Cardiac fibroblast (primary cell): ENCODE measurements at regions not wholly inside any gene's neighbourhood (a gene's known extent, or its start where the extent isn't known, plus 50 kb on each side); places are given as distances from the start of the nearest gene placed in this dataset.

Source experiments
- DNase-seq, 2 donors: peaks; one replicate each; pipeline versions ENCODE4 v3.0.0 to v3.0.0-alpha.2; 2010; ENCODE audit warnings: low read depth in 2 of 2
- H3K4me3 ChIP-seq, 2 donors: replicated peaks in 1 of 2; 1 replicate in 1 of 2; 2 replicates in 1 of 2; pipeline ENCODE4 v1.5.1; 2011; ENCODE audit warnings: low read depth in 2 of 2, low read length in 2 of 2, mild to moderate bottlenecking in 2 of 2, moderate library complexity in 1 of 2
- TF ChIP-seq, protein P1 (sequence below): IDR thresholded peaks from one replicate; pipeline ENCODE4 v1.5.1; 2011; ENCODE audit warnings: low read depth, mild to moderate bottlenecking, low read length, inconsistent platforms

DNA sequence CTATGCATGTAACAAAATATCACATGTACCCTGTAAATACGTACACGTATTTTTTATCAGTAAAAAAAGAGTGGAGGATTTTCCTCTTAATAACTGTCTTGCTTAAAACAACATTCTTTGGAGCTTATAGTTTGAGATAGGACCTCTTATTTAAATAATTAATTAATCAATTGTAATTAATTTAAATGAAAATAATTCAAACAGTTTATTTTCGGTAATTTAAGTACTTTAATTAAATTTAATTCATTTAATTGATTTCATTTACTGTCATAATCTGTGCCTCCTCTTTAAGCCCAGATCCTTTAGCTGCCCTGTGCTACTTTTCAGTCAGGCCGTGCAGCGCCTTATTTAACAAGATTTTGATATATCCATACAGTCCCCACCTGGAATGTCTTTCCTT, 427.0 kb downstream of the HLX start:
- no peak overlapping the region for H3K4me3 ChIP-seq
- TF ChIP-seq, protein P1, sequence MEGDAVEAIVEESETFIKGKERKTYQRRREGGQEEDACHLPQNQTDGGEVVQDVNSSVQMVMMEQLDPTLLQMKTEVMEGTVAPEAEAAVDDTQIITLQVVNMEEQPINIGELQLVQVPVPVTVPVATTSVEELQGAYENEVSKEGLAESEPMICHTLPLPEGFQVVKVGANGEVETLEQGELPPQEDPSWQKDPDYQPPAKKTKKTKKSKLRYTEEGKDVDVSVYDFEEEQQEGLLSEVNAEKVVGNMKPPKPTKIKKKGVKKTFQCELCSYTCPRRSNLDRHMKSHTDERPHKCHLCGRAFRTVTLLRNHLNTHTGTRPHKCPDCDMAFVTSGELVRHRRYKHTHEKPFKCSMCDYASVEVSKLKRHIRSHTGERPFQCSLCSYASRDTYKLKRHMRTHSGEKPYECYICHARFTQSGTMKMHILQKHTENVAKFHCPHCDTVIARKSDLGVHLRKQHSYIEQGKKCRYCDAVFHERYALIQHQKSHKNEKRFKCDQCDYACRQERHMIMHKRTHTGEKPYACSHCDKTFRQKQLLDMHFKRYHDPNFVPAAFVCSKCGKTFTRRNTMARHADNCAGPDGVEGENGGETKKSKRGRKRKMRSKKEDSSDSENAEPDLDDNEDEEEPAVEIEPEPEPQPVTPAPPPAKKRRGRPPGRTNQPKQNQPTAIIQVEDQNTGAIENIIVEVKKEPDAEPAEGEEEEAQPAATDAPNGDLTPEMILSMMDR: no peak

DNA sequence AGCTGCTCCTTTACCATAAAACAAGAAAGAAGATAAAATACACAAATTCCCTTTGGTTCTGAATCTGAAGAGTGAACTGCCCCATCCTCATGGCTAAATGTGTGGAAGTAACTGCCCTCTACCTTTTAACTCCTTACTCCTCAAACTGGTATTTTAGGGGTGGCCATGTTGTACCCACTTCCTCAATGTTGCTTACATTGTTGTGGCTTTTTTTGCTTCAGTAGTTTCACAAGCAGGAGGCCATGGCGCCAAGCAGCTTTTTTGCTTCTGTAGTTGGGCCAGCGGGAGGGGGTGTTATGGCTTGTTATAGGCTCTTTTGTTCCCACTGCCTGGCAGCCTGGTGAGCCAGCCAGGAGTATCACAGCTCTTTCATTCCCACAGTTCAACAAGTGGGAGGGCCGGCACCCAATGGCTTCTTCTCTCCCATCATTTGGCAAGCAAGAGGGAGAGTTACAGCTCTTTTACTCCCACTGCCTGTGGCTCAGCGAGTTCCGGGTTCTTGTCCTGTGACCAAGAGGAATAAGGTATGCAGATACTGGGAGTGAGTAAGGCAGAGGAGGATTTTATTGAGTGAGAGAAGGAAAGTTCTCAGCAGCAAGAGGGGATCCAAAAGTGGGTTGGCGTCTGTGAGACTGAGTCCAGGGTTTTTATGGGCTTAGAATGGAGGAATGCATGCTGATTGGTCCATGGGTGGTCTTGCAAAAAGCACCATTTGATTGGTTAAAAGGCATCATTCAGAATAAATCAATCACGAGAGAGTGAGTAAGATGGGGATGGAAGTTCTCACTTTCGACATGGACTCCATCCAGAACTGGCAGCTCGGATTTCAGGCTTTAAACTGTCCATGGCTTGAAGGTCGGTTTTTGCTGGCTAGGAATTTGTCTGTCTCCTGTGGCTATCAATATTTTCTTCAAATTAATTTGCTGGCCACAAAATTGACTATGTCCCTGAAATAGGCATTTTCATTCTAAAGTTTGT, 429.6 kb downstream of the HLX start:
- TF ChIP-seq, protein P1: no peak
- no peak for DNase-seq
- H3K4me3 ChIP-seq: no peak overlapping the region

More for the DNA sequence above, 427.0 kb downstream of the HLX start:
- DNase-seq: no peak

DNA sequence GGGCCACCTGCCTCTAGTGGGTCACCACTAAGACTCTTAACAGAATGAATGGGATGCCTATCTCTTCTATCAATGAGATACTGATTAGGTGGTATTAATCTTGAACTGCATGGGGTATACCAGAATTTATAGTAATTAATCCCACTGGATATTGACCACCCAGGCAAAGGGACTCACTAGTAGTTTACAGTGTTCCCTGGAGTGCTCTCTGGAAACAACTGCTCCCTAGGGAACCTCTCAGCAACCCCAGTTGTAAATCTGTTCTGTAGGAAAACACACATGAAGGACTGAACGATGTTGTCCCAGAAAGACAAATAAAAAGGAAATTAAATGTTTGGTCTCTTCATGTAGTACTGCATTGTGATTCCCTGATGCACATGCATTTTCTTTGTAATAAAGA, 430.5 kb downstream of the HLX start:
- TF ChIP-seq, protein P1: no peak

DNA sequence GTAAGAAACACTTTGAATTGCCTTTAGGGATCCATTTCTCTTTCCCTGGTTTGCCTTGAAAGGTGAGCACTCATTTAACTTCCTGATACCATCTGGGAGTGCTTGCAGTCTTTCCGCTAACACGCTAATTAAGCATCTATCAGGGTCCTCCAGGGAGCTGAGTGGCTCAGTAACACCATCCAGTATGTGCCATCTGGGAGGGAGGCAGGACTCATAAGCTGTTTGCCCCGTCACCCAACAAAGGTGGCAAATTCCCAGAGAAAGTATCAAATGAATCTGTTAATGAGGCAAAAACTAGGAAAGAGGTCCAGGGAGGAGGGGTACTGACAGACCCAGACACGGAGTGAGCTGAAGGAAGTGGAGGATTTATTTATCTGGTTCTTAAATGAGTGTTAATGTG, 430.9 kb downstream of the HLX start:
- no peak for DNase-seq
- TF ChIP-seq, protein P1: no peak
- no peak overlapping the region for H3K4me3 ChIP-seq

More for the DNA sequence above, 430.5 kb downstream of the HLX start:
- DNase-seq: no peak
- H3K4me3 ChIP-seq: no peak overlapping the region

DNA sequence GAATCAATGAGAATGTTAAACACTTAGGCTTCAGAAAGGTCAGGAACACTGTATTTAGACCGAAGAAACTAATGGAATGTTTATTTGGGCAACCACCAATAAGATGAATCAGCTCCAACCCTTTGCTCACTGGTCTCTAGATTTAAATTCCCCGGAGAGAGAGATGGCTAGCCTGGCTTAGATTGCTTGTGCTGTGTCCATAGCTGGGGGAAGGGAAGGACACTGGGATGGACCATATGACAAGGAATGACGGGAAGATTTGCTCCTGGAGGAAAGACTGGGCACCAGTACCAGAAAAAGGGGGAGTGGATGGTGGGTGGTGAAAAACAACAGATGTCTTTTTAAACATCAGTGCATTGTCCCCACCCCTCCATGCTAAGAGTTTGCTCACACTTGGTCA, 426.6 kb downstream of the DUSP10 start:
- TF ChIP-seq, protein P1: no peak
- peak; percentile 78 to 88 for DNase-seq
- no peak overlapping the region for H3K4me3 ChIP-seq

DNA sequence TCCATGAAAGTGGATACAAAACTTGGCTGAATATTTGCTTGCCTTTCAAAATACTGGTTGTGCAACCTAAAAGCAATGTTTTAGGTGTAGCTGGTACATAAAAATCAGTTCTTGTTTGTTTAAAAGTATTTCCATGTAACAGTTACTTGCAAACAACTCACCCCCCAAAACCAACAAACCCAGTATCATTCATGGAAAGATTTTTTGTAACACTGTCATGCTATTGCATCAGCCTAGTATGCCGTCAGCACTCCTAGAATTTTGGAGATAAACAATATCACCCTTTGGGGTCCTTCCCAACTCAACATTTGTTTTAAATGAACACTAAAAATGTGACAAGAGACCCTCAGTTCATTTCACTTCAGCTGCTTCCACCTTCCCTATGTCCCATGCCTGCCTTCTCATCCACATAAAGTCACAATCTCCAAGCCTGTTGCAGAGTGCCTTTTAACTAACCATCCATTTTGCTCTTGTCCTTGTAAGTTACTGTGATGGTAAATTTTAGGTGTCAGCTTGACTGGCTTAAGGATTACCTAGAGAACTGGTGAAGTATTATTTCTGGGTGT, 425.3 kb downstream of the DUSP10 start:
- no peak overlapping the region for H3K4me3 ChIP-seq
- TF ChIP-seq, protein P1: no peak
- peak; percentile 73 to 84 for DNase-seq
